ENCODE measurements at regions not wholly inside any gene's neighbourhood (a gene's known extent, or its start where the extent isn't known, plus 50 kb on each side); places are given as distances from the start of the nearest gene placed in this dataset.

DNA sequence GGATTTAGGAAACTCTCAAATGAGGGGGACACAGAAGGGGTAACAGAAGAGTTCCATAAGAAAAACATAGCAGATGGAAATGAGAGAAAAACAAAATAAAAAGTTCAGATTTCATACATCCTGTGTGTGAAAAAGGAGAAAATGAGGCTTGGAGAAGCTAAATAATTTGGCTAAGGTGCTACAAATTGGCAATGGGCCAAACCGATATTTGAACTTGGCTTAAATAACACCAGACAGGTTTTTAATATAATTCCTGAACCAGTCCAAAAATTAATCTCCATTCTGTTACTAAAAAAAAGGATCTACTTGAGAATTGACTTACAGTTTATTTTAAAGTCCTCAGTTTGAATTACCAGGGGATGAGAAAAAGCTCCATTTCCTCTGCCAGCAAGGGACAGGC, 342.9 kb upstream of the DPH6 start:
- no TSS peak for BruUV-seq (replicated peaks)
- no CpG with 5 or more reads among the region's 1 CpG for WGBS, 2 experiments (ENCODE audit: extremely low coverage in 2 of 2, insufficient read length in 1 of 2)
- no peaks in the 10 kb centered on the region for H3K4me1 ChIP-seq (ENCODE audit: control insufficient read depth, insufficient read depth, low read length)
- no peak overlapping the region for H3K23ac ChIP-seq (ENCODE audit: low read depth, low read length)
- H2AK9ac ChIP-seq (replicated peaks; ENCODE audit: low read depth, low read length, poor library complexity) = no peak overlapping the region
- TF ChIP-seq RFX5 (IDR thresholded peaks at IDR 0.05; ENCODE audit: low read depth, low read length) (no peak), CEBPB (IDR thresholded peaks at IDR 0.05; ENCODE audit: low read depth, low read length) (no peak), MAZ (IDR thresholded peaks at IDR 0.05; ENCODE audit: borderline replicate concordance, low read depth, low read length) (no peak), BHLHE40 (IDR thresholded peaks at IDR 0.05; ENCODE audit: low read depth, low read length) (no peak), RAD21 (IDR thresholded peaks at IDR 0.05; ENCODE audit: low read length) (no peak), FOS (IDR thresholded peaks at IDR 0.05; ENCODE audit: low read depth, low read length) (no peak), POLR2A (IDR thresholded peaks at IDR 0.05; ENCODE audit: low read depth, low read length) (no peak), MAFK (IDR thresholded peaks at IDR 0.05; ENCODE audit: low read depth, low read length) (no peak), SMC3 (IDR thresholded peaks at IDR 0.05; ENCODE audit: low read depth, low read length) (no peak), CHD1 (IDR thresholded peaks at IDR 0.05; ENCODE audit: low read depth, low read length) (no peak), NFE2L2 (IDR thresholded peaks at IDR 0.05; ENCODE audit: low read depth, low read length) (no peak), RCOR1 (IDR thresholded peaks at IDR 0.05; ENCODE audit: insufficient replicate concordance, low read length) (no peak), MXI1 (IDR thresholded peaks at IDR 0.05; ENCODE audit: borderline replicate concordance, low read depth, low read length) (no peak)
- TF ChIP-seq, protein P1, sequence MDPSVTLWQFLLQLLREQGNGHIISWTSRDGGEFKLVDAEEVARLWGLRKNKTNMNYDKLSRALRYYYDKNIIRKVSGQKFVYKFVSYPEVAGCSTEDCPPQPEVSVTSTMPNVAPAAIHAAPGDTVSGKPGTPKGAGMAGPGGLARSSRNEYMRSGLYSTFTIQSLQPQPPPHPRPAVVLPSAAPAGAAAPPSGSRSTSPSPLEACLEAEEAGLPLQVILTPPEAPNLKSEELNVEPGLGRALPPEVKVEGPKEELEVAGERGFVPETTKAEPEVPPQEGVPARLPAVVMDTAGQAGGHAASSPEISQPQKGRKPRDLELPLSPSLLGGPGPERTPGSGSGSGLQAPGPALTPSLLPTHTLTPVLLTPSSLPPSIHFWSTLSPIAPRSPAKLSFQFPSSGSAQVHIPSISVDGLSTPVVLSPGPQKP (IDR thresholded peaks at IDR 0.05; ENCODE audit: borderline replicate concordance, low read depth, low read length) = no peak
- TF ChIP-seq, protein P2, sequence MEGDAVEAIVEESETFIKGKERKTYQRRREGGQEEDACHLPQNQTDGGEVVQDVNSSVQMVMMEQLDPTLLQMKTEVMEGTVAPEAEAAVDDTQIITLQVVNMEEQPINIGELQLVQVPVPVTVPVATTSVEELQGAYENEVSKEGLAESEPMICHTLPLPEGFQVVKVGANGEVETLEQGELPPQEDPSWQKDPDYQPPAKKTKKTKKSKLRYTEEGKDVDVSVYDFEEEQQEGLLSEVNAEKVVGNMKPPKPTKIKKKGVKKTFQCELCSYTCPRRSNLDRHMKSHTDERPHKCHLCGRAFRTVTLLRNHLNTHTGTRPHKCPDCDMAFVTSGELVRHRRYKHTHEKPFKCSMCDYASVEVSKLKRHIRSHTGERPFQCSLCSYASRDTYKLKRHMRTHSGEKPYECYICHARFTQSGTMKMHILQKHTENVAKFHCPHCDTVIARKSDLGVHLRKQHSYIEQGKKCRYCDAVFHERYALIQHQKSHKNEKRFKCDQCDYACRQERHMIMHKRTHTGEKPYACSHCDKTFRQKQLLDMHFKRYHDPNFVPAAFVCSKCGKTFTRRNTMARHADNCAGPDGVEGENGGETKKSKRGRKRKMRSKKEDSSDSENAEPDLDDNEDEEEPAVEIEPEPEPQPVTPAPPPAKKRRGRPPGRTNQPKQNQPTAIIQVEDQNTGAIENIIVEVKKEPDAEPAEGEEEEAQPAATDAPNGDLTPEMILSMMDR (conservative IDR thresholded peaks at IDR 0.05; ENCODE audit: low read depth, low read length) = no peak
- TF ChIP-seq, protein P3, sequence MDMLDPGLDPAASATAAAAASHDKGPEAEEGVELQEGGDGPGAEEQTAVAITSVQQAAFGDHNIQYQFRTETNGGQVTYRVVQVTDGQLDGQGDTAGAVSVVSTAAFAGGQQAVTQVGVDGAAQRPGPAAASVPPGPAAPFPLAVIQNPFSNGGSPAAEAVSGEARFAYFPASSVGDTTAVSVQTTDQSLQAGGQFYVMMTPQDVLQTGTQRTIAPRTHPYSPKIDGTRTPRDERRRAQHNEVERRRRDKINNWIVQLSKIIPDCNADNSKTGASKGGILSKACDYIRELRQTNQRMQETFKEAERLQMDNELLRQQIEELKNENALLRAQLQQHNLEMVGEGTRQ (IDR thresholded peaks at IDR 0.05; ENCODE audit: low read depth, low read length) = no peak
- no peak overlapping the region for H3K4me2 ChIP-seq (ENCODE audit: low read depth, low read length)
- H3K18ac ChIP-seq (ENCODE audit: low read depth, low read length) = no peak overlapping the region
- no peak overlapping the region for H4K91ac ChIP-seq (ENCODE audit: insufficient read depth, low read depth, low read length)
- H2AK5ac ChIP-seq (ENCODE audit: low read depth, low read length) = no peak overlapping the region
- H3K14ac ChIP-seq (replicated peaks; ENCODE audit: low read depth, low read length) = no peak overlapping the region
- H3K36me3 ChIP-seq (ENCODE audit: control insufficient read depth, insufficient read depth, low read length) = no peaks in the 10 kb centered on the region
- no peak for ATAC-seq (ENCODE audit: low read depth)
- no peak overlapping the region for H3K56ac ChIP-seq (ENCODE audit: extremely low read depth, insufficient read depth, low read length)
- no peaks in the 10 kb centered on the region for H3K27me3 ChIP-seq (ENCODE audit: control insufficient read depth, insufficient read depth, low read length)
- H3K4me3 ChIP-seq (ENCODE audit: insufficient read depth, low read depth, low read length) = no peak overlapping the region
- dilution Hi-C loops (cut with HindIII; ENCODE audit: low sequenced_read_pairs, unreplicated experiment) = no loop called here
- no peak overlapping the region for H2BK120ac ChIP-seq (ENCODE audit: low read depth, low read length)
- H3K9ac ChIP-seq (ENCODE audit: low read depth, low read length) = no peak overlapping the region
- no peak overlapping the region for H2AFZ ChIP-seq (replicated peaks; ENCODE audit: low read length, poor library complexity)
- H3K9me1 ChIP-seq (ENCODE audit: insufficient read depth, low read length) = 0 out of 2 replicates have a peak, but pooled peaks cover 3% of the 10 kb centered on the region
- no peaks in the 10 kb centered on the region for H3K79me1 ChIP-seq (ENCODE audit: low read depth in 1 of 2, low read length in 2 of 2)
- no peak overlapping the region for H3K4ac ChIP-seq (ENCODE audit: low read depth, low read length)
- H2BK15ac ChIP-seq (ENCODE audit: low read depth, low read length) = no peak overlapping the region
- no peak for DNase-seq
- no peaks in the 10 kb centered on the region for H4K20me1 ChIP-seq (ENCODE audit: insufficient read depth, low read length)
- H2BK20ac ChIP-seq (ENCODE audit: low read depth, low read length) = no peak overlapping the region
- intact Hi-C loops (cut with micrococcal nuclease) = no loop called here
- no peak overlapping the region for H4K5ac ChIP-seq (ENCODE audit: low read depth, low read length)
- ChIA-PET POLR2A (ENCODE audit: unreplicated experiment) (no interaction called here), CTCF (interaction anchor here (0.6 kb wide), 1 partner anchor 244 kb away, joined by 3 read pairs; no protein-coding TSS in a partner anchor)
- H4K8ac ChIP-seq (ENCODE audit: low read depth in 2 of 2, low read length in 2 of 2) = no peak overlapping the region
- in situ Hi-C loops (cut with MboI; ENCODE audit: low sequenced_read_pairs) = no loop called here
- no peaks in the 10 kb centered on the region for H3K9me3 ChIP-seq (ENCODE audit: control insufficient read depth, insufficient read depth, low read length)
- H2BK5ac ChIP-seq (ENCODE audit: low read depth, low read length, poor library complexity, severe bottlenecking) = no peak overlapping the region
- H3K27ac ChIP-seq (ENCODE audit: insufficient read depth, low read length) = no peak overlapping the region

Data from IMR-90 (cell line).